NCI-H2081 treated with DMSO at 0.1 percent for 48 hours (cell line): ENCODE measurements at regions not wholly inside any gene's neighbourhood (a gene's known extent, or its start where the extent isn't known, plus 50 kb on each side); places are given as distances from the start of the nearest gene placed in this dataset.
"Not testable (repeated sequence)": the region's sequence is repeated elsewhere in the genome, so short reads cannot be mapped to it uniquely, and the experiment has no call there.

Experiments
- DNase-seq: peaks from one replicate; lab custom pipeline; 2025; lab: John Stamatoyannopoulos, UW

- DNase-seq: no peak
Measured at GRCh38 chr11:29623144-29623722, 393.6 kb downstream of the KCNA4 start.

GRCh38 chr11:29616611-29617010 lies 400.2 kb downstream of the KCNA4 start:
- no peak for DNase-seq

- DNase-seq: no peak
Measured at GRCh38 chr11:29612423-29612822, 404.4 kb downstream of the KCNA4 start.

- no peak for DNase-seq
Measured at GRCh38 chr11:29606330-29607031, 410.3 kb downstream of the KCNA4 start.

- DNase-seq: not testable (repeated sequence)
Measured at GRCh38 chr11:29600151-29600575, 416.7 kb downstream of the KCNA4 start.

GRCh38 chr11:29584342-29584741 lies 432.5 kb downstream of the KCNA4 start:
- DNase-seq: no peak

GRCh38 chr11:29578806-29579205 lies 438.0 kb downstream of the KCNA4 start:
- DNase-seq: no peak

GRCh38 chr11:29564486-29564885 lies 452.3 kb downstream of the KCNA4 start:
- no peak for DNase-seq

- DNase-seq: no peak
Measured at GRCh38 chr11:29562183-29562582, 454.6 kb downstream of the KCNA4 start.

- peak; percentile 72 for DNase-seq
Measured at GRCh38 chr11:29553990-29554389, 462.8 kb downstream of the KCNA4 start.

GRCh38 chr11:29538339-29539036 lies 478.3 kb downstream of the KCNA4 start:
- no peak for DNase-seq

GRCh38 chr11:29534836-29535235 lies 482.0 kb downstream of the KCNA4 start:
- DNase-seq: no peak

GRCh38 chr11:29530961-29531360 lies 485.9 kb downstream of the KCNA4 start:
- DNase-seq: no peak

- no peak for DNase-seq
Measured at GRCh38 chr11:29527391-29527936, 489.4 kb downstream of the KCNA4 start.

- DNase-seq: no peak
Measured at GRCh38 chr11:29518389-29519174, 498.2 kb downstream of the KCNA4 start.

GRCh38 chr11:29511394-29511793 lies 505.4 kb downstream of the KCNA4 start:
- no peak for DNase-seq

GRCh38 chr11:29507376-29507775 lies 509.5 kb downstream of the KCNA4 start:
- DNase-seq: no peak

GRCh38 chr11:29495676-29496075 lies 521.2 kb downstream of the KCNA4 start:
- no peak for DNase-seq

GRCh38 chr11:29490938-29491337 lies 525.9 kb downstream of the KCNA4 start:
- no peak for DNase-seq

- no peak for DNase-seq
Measured at GRCh38 chr11:29486301-29486700, 530.5 kb downstream of the KCNA4 start.

GRCh38 chr11:29485641-29486040 lies 531.2 kb downstream of the KCNA4 start:
- no peak for DNase-seq

GRCh38 chr11:29484548-29484947 lies 532.3 kb downstream of the KCNA4 start:
- DNase-seq: no peak
